ENCODE measurements at regions not wholly inside any gene's neighbourhood (a gene's known extent, or its start where the extent isn't known, plus 50 kb on each side); places are given as distances from the start of the nearest gene placed in this dataset.
A peak's percentile ranks its signal among the peaks of the same experiment; 100 is the strongest.

DNA sequence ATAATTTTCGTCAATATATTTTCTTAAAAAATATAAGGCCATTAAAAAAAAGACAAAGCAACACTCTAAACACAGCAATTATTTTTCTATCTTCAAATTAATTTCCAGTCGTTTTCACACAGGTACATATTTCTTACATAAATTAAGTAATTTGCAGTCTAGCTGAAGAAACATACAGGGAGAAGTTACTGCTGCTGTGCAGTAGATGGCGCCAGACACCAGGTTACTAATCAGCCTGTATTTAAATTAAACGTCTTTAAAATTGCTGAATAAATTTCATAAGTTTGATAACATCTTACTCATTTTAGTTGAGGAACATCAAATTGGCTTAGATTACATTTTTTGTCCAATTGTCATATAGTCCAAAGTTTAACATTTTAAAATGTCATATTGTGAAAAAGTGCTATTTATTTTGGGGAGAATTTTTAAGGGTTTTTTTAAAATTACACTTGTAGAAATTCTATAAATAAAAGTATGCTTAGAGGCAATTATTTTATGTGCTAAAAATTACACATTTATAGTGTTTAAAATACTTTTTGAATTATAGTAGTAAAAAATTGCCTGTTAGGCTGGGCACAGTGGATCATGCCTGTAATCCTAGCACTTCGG is 88.4 kb downstream of the PMAIP1 start:
- TF ChIP-seq, protein P1, sequence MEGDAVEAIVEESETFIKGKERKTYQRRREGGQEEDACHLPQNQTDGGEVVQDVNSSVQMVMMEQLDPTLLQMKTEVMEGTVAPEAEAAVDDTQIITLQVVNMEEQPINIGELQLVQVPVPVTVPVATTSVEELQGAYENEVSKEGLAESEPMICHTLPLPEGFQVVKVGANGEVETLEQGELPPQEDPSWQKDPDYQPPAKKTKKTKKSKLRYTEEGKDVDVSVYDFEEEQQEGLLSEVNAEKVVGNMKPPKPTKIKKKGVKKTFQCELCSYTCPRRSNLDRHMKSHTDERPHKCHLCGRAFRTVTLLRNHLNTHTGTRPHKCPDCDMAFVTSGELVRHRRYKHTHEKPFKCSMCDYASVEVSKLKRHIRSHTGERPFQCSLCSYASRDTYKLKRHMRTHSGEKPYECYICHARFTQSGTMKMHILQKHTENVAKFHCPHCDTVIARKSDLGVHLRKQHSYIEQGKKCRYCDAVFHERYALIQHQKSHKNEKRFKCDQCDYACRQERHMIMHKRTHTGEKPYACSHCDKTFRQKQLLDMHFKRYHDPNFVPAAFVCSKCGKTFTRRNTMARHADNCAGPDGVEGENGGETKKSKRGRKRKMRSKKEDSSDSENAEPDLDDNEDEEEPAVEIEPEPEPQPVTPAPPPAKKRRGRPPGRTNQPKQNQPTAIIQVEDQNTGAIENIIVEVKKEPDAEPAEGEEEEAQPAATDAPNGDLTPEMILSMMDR (IDR thresholded peaks at IDR 0.05) = peak in 1 of 3 donors; percentile 38
- no peak for TF ChIP-seq POLR2A (IDR thresholded peaks at IDR 0.05)

Data from lower leg skin (tissue), 3 donors.